Upper lobe of right lung (tissue), 1 donor: ENCODE measurements at regions not wholly inside any gene's neighbourhood (a gene's known extent, or its start where the extent isn't known, plus 50 kb on each side); places are given as distances from the start of the nearest gene placed in this dataset.

Source experiments
- ATAC-seq: fragments of 200-7000 bp; cut with Tn5 transposase; one replicate; pipeline ENCODE4 v1.9.1; 2020; ENCODE audit warnings: mild to moderate bottlenecking, moderate library complexity
- DNase-seq: peaks from one replicate; pipeline ENCODE4 v3.0.0-alpha.2; 2020
- H3K27ac ChIP-seq: fragments of 200-600 bp; one replicate; pipeline ENCODE4 v1.8.0; 2022
- H3K27me3 ChIP-seq: fragments of 200-600 bp; one replicate; pipeline ENCODE4 v1.8.0; 2022; ENCODE audit warnings: mild to moderate bottlenecking
- H3K36me3 ChIP-seq: fragments of 200-600 bp; one replicate; pipeline ENCODE4 v1.8.0; 2022
- H3K4me1 ChIP-seq: fragments of 200-600 bp; one replicate; pipeline ENCODE4 v1.8.0; 2022
- H3K4me3 ChIP-seq: fragments of 200-600 bp; one replicate; pipeline ENCODE4 v1.8.0; 2022; ENCODE audit warnings: mild to moderate bottlenecking
- H3K9me3 ChIP-seq: fragments of 200-600 bp; one replicate; pipeline ENCODE4 v1.8.0; 2022
- intact Hi-C: fragments of 100-400 bp; cut with DNase I; formaldehyde crosslinking; loops from one replicate; pipeline ENCODE4 v1.11.0; 2022
- TF ChIP-seq, protein P1 (sequence below): fragments of 200-600 bp; IDR thresholded peaks from one replicate; pipeline ENCODE4 v1.8.0; 2022; ENCODE audit warnings: antibody characterized with exemption
- donor health status: DM: no; HTN: yes; CAD: no; lungs with severe emphysema.

DNA sequence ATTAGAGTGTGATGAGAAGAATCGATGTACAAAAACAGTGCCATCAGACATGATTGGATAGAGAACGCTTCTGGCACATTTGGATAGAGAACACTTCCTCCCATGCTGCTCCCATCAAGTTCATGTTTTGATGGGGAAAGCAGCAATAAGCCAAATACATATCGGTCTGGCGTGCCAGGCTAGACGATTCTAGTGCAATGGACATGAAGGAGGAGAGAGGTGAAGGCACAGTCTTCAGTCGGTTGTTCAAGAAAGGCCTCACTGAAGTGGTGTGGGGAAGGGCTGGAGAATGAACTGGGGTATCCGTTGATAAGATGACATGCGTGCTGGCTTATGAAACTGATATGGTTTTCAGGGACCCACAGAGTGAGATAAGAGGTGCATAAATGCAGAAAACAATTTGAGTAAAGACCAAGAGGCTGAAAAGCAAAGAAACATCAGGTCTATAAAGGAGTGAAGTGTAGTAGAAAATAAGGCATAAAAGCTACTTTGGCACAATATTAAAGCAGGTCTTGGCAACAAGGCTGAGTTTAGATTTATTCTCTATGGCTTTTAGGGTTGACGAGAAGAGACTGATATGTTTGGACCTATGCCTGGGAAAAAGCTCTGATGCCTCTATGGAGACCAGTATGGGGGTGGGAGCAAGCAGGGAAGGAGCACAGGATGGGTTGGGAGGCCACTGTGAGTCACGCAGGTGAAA is 117.6 kb upstream of the PIEZO2 start:
- Histone ChIP-seq H3K4me1 (no peaks in the 10 kb centered on the region), H3K9me3 (no peaks in the 10 kb centered on the region), H3K27me3 (no peaks in the 10 kb centered on the region), H3K36me3 (no peaks in the 10 kb centered on the region), H3K27ac (no peak overlapping the region), H3K4me3 (no peak overlapping the region)
- no peak for DNase-seq
- TF ChIP-seq, protein P1, sequence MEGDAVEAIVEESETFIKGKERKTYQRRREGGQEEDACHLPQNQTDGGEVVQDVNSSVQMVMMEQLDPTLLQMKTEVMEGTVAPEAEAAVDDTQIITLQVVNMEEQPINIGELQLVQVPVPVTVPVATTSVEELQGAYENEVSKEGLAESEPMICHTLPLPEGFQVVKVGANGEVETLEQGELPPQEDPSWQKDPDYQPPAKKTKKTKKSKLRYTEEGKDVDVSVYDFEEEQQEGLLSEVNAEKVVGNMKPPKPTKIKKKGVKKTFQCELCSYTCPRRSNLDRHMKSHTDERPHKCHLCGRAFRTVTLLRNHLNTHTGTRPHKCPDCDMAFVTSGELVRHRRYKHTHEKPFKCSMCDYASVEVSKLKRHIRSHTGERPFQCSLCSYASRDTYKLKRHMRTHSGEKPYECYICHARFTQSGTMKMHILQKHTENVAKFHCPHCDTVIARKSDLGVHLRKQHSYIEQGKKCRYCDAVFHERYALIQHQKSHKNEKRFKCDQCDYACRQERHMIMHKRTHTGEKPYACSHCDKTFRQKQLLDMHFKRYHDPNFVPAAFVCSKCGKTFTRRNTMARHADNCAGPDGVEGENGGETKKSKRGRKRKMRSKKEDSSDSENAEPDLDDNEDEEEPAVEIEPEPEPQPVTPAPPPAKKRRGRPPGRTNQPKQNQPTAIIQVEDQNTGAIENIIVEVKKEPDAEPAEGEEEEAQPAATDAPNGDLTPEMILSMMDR, result no peak
- intact Hi-C loops, result no loop called here
- no peak for ATAC-seq

DNA sequence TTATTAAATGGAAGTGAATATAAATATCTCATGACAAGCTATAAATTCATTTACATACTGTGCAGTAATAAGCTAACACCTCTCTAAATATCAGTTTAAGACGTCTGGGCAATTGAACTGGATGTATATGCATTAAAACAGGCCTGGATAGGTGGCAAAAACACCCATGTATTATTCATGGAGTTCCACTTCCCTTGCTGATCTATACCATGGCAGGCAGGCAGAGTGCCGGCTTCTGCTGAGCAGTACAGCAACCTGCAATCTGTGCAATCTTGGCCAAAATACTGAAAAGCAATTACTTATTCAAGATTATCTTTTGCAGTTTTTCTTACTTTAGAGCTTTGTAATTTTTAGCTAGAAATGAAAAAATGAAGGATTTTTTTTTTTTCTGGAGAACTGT is 112.1 kb upstream of the PIEZO2 start:
- no peaks in the 10 kb centered on the region for H3K27me3 ChIP-seq
- no peak for ATAC-seq
- intact Hi-C loops, result no loop called here

DNA sequence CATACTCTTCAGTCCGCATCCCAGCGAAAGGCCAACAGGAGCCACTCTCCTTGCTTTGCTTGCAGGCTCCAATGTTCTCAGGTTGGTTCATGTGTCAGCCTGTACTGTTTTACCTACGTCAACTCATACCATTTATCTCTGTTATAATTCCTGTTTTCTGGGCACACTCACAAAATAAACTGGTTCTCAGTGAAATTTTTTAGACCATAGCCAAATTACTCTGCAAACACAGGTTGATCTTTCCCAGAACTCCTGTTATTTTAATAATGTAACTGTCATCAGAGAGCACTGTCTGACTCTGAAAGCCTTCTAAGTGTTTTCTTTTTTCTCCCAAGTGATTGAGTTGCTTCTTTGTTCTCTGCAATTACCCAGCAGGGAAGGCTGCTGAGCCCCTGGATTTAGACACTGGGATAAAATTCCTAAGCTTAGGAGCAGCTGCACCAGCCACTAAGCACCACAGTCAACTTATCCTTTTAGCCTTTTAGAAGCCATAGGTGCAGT is 111.6 kb upstream of the PIEZO2 start:
- DNase-seq (no peak), ATAC-seq (no peak)
- Histone ChIP-seq H3K36me3 (no peaks in the 10 kb centered on the region), H3K4me3 (no peak overlapping the region), H3K27me3 (no peaks in the 10 kb centered on the region), H3K27ac (no peak overlapping the region), H3K4me1 (no peaks in the 10 kb centered on the region), H3K9me3 (no peaks in the 10 kb centered on the region)
- intact Hi-C loops, result no loop called here
- TF ChIP-seq, protein P1, result no peak

More for the DNA sequence above, 112.1 kb upstream of the PIEZO2 start:
- no peak for DNase-seq
- Histone ChIP-seq H3K4me1 (no peaks in the 10 kb centered on the region), H3K9me3 (no peaks in the 10 kb centered on the region), H3K27ac (no peak overlapping the region), H3K36me3 (no peaks in the 10 kb centered on the region), H3K4me3 (no peak overlapping the region)
- TF ChIP-seq, protein P1, result no peak

DNA sequence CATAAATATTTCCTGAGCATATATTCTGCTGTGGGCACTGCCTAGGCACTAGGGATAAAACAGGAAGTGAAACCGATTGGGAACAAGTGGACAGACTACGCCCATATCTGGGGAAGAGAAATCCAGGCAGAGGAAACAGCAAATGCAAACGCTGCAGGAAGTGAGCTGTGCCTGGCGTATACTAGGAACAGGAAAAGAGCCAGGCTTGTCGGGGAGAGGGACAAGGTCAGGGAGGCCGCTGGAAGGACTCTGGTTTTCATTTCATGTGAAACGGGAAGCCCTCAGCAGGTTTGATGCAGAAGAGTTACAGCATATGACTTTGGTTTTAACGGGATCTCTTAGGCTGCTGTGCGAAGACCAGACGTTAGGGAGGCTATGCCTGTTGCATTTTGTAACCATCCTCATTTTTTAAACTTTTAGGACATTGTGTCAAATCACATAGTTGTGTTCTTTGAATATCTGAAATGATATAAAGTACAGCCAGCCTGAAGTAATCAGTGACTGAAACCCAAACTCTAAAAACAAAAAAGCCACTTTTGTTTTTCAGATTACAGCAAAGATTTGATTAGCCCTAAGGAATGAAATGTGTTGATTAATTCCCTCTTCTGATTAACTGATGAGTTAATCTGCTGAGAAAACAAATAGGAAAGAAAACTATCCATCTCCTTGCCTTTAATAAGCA is 110.2 kb upstream of the PIEZO2 start:
- TF ChIP-seq, protein P1, result no peak
- intact Hi-C loops, result no loop called here
- Histone ChIP-seq H3K9me3 (no peaks in the 10 kb centered on the region), H3K27ac (peak overlapping the region; percentile 24), H3K4me1 (no peaks in the 10 kb centered on the region), H3K36me3 (no peaks in the 10 kb centered on the region), H3K27me3 (no peaks in the 10 kb centered on the region), H3K4me3 (no peak overlapping the region)
- DNase-seq, result no peak
- peak; percentile 91 for ATAC-seq

DNA sequence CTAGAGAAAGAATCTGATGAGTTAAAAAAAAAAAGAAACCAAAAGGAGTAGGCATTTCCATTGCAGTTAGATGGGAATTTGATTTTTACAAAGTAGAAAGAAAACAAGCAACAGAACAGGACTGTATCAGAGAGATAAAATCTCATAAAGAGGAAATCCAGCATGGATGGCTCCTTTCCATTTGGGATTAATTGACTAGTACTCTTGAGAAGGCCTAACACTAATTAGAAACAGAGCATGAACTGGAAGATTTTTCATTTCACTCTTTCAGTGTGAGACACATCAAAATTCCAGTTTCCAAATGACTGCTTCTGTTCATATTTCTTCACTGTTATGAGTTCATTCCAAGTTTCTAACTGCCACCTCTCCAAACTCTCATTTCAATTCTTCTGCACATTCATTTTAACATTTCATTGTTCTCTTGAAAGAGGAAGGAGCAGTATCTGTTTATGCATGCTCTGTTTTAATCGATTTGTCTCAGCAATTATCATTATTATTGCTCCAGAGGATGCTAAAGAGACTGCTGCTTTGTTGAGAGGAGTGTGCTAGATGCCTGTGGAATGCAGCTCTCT is 108.8 kb upstream of the PIEZO2 start:
- TF ChIP-seq, protein P1, result no peak
- no peaks in the 10 kb centered on the region for H3K9me3 ChIP-seq
- H3K27me3 ChIP-seq, result no peaks in the 10 kb centered on the region
- DNase-seq (no peak), ATAC-seq (no peak)
- no peaks in the 10 kb centered on the region for H3K4me1 ChIP-seq
- H3K27ac ChIP-seq, result no peak overlapping the region
- intact Hi-C loops, result no loop called here
- no peak overlapping the region for H3K4me3 ChIP-seq
- no peaks in the 10 kb centered on the region for H3K36me3 ChIP-seq
